ENCODE measurements at regions not wholly inside any gene's neighbourhood (a gene's known extent, or its start where the extent isn't known, plus 50 kb on each side); places are given as distances from the start of the nearest gene placed in this dataset.
"Not testable (repeated sequence)": the region's sequence is repeated elsewhere in the genome, so short reads cannot be mapped to it uniquely, and the experiment has no call there.

GRCh38 chr7:6929588-6929987 is 103.5 kb upstream of the CCZ1B start:
- TF ChIP-seq JUN (IDR thresholded peaks at IDR 0.05; ENCODE audit: low read depth, low read length); SIN3A (conservative IDR thresholded peaks at IDR 0.05 in 1 of 2, IDR thresholded peaks at IDR 0.05 in 1 of 2; ENCODE audit: low read depth in 1 of 2, low read length in 2 of 2); USF2 (IDR thresholded peaks at IDR 0.05; ENCODE audit: low read length); EP300 (IDR thresholded peaks at IDR 0.05; ENCODE audit: borderline replicate concordance in 1 of 2, low read depth in 2 of 2, low read length in 2 of 2); CTCF (IDR thresholded peaks at IDR 0.05; ENCODE audit: control extremely low read depth in 1 of 3, insufficient read depth in 1 of 3, low read depth in 1 of 3, low read length in 3 of 3); GABPA (IDR thresholded peaks at IDR 0.05; ENCODE audit: borderline replicate concordance, insufficient read depth, low read length); POLR2A (IDR thresholded peaks at IDR 0.05; ENCODE audit: control extremely low read depth in 1 of 2, low read depth in 2 of 2, low read length in 2 of 2); POLR2AphosphoS5 (IDR thresholded peaks at IDR 0.05; ENCODE audit: low read depth, low read length); CREB1 (IDR thresholded peaks at IDR 0.05); ZNF274 (IDR thresholded peaks at IDR 0.05; ENCODE audit: borderline replicate concordance, extremely low read depth, low read length); YY1 (IDR thresholded peaks at IDR 0.05; ENCODE audit: low read depth, low read length); SIX5 (IDR thresholded peaks at IDR 0.05; ENCODE audit: low read depth, low read length): not testable (repeated sequence)
